GM12892 (cell line): ENCODE measurements at regions not wholly inside any gene's neighbourhood (a gene's known extent, or its start where the extent isn't known, plus 50 kb on each side); places are given as distances from the start of the nearest gene placed in this dataset.

ENCODE experiments used
- POLR2A ChIP-seq: IDR thresholded peaks from 2 replicates; pipeline ENCODE4 v1.6.1; 2011; ENCODE audit warnings: low read depth, low read length, control low read depth
- POLR2AphosphoS5 ChIP-seq: IDR thresholded peaks from 2 replicates; pipeline ENCODE4 v1.6.1; 2011; ENCODE audit warnings: low read depth, low read length, control low read depth
- TAF1 ChIP-seq: IDR thresholded peaks from 2 replicates; pipeline ENCODE4 v1.6.1; 2011; ENCODE audit warnings: low read depth, mild to moderate bottlenecking, control low read depth, low read length, borderline replicate concordance

DNA sequence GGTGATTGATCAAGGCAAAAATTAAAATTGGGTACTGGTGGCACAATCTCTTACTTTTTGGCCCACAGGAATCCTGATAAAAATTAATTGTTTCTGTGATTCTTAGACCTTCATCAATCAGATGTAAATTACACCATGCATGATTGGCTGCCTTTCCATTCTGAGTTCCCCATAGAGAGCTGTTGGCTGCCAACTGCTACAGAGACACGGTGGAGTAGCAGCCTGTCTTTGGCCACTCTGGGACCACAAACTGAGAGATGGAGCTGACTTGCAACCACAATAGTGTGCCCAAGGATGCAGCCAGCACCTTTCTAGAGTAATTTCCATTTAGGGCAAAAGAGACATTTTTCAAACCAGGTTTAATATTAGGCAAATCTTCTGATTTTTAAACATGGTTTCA lies 274.3 kb upstream of the MMS22L start:
- no peak for TF ChIP-seq POLR2AphosphoS5
- TF ChIP-seq POLR2A = no peak
- no peak for TF ChIP-seq TAF1
